Lower leg skin (tissue), 4 donors: ENCODE measurements at regions not wholly inside any gene's neighbourhood (a gene's known extent, or its start where the extent isn't known, plus 50 kb on each side); places are given as distances from the start of the nearest gene placed in this dataset.

Experiments used
- DNase-seq, 2 donors: peaks; one replicate each; pipeline ENCODE4 v3.0.0-alpha.2; 2019; ENCODE audit warnings: low spot score in 2 of 2
- H3K4me3 ChIP-seq: fragments of 200-600 bp; sonication (generic); 2 replicates; pipeline ENCODE4 v1.5.1; 2017; ENCODE audit warnings: mild to moderate bottlenecking, low read depth; ENCODE audit not compliant: poor library complexity, severe bottlenecking
- CTCF ChIP-seq, 3 donors: fragments of 450-650 bp; IDR thresholded peaks; one replicate each; pipeline ENCODE4 v1.5.1; 2016; ENCODE audit warnings: antibody characterized with exemption in 3 of 3, mild to moderate bottlenecking in 3 of 3, moderate library complexity in 2 of 3
- POLR2A ChIP-seq, 2 donors: fragments of 450-650 bp; IDR thresholded peaks; one replicate each; pipeline ENCODE4 v1.6.1; 2016 to 2017; ENCODE audit warnings: antibody characterized with exemption in 2 of 2, mild to moderate bottlenecking in 1 of 2, moderate library complexity in 1 of 2
- WGBS, 2 donors: methylation state at CpG; one replicate each; pipeline ENCODE4 v1.1.5; 2018; 5-methylcytosine and 5-hydroxymethylcytosine counted together
- intact Hi-C: fragments of 100-400 bp; cut with DNase I; formaldehyde crosslinking; loops from one replicate; pipeline ENCODE4 v1.15.0; 2023; ENCODE audit warnings: low total_unique reads

GRCh38 chr1:230531103-230531502 lies 105.0 kb upstream of the PGBD5 start:
- no peak overlapping the region for H3K4me3 ChIP-seq
- intact Hi-C loops = no loop called here
- TF ChIP-seq POLR2A (IDR thresholded peaks at IDR 0.05) (no peak), CTCF (IDR thresholded peaks at IDR 0.05) (no peak)
- DNase-seq = no peak

DNA sequence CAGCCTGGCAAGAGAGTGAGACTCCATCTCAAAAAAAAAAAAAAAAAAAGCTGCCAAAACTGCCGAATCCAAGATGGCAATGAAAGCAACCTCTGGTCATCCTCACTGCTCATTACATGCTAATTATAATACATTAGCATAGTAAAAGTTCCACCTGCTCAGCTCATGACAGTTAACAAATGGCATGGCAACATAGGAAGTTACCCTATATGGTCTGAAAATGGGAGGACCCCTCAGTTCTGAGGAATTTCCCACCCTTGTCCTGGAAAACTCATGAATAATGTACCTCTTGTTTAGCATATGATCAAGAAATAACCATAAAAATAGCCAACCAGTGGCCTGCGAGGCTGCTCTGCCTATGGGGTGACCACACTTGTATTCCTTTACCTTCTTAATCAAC lies 93.1 kb upstream of the PGBD5 start:
- 72 to 81% methylated on average over 2 of the region's 2 CpGs for WGBS, 2 donors
- intact Hi-C loops = no loop called here
- TF ChIP-seq CTCF (IDR thresholded peaks at IDR 0.05) = no peak
- TF ChIP-seq POLR2A (IDR thresholded peaks at IDR 0.05) = no peak
- no peak overlapping the region for H3K4me3 ChIP-seq
- DNase-seq = no peak

- intact Hi-C loops = no loop called here
- DNase-seq = no peak
- WGBS, 2 donors = 58 to 73% methylated on average over 5 of the region's 5 CpGs
- no peak overlapping the region for H3K4me3 ChIP-seq
- TF ChIP-seq POLR2A (IDR thresholded peaks at IDR 0.05) (no peak), CTCF (IDR thresholded peaks at IDR 0.05) (no peak)
These were observed 92.4 kb upstream of the PGBD5 start for GRCh38 chr1:230518511-230518910.

GRCh38 chr1:230517786-230518185 lies 91.7 kb upstream of the PGBD5 start:
- DNase-seq = no peak
- intact Hi-C loops = no loop called here
- 47 to 48% methylated on average over 2 of the region's 2 CpGs for WGBS, 2 donors

GRCh38 chr1:230517326-230517725 lies 91.2 kb upstream of the PGBD5 start:
- no peak for TF ChIP-seq CTCF (IDR thresholded peaks at IDR 0.05)
- no peak for TF ChIP-seq POLR2A (IDR thresholded peaks at IDR 0.05)
- DNase-seq = no peak
- no peak overlapping the region for H3K4me3 ChIP-seq
- WGBS, 2 donors = 79 to 81% methylated on average over 7 of the region's 7 CpGs
- intact Hi-C loops = no loop called here

More at GRCh38 chr1:230517786-230518185, 91.7 kb upstream of the PGBD5 start:
- TF ChIP-seq CTCF (IDR thresholded peaks at IDR 0.05) (no peak), POLR2A (IDR thresholded peaks at IDR 0.05) (no peak)
- no peak overlapping the region for H3K4me3 ChIP-seq

GRCh38 chr1:230516889-230517288 lies 90.8 kb upstream of the PGBD5 start:
- TF ChIP-seq POLR2A (IDR thresholded peaks at IDR 0.05) = no peak
- no peak for TF ChIP-seq CTCF (IDR thresholded peaks at IDR 0.05)
- no peak overlapping the region for H3K4me3 ChIP-seq
- intact Hi-C loops = no loop called here
- no peak for DNase-seq
- 86 to 87% methylated on average over 6 of the region's 6 CpGs for WGBS, 2 donors
